Erythroblast (primary cell): ENCODE measurements at regions not wholly inside any gene's neighbourhood (a gene's known extent, or its start where the extent isn't known, plus 50 kb on each side); places are given as distances from the start of the nearest gene placed in this dataset.

ENCODE experiments used
- GATA1 ChIP-seq: IDR thresholded peaks from 2 replicates; pipeline ENCODE4 v1.6.1; 2011; ENCODE audit warnings: low read depth, mild to moderate bottlenecking, control low read depth, low read length, moderate library complexity
- POLR2A ChIP-seq: IDR thresholded peaks from 2 replicates; pipeline ENCODE4 v1.6.1; 2011; ENCODE audit warnings: mild to moderate bottlenecking, low read length

DNA sequence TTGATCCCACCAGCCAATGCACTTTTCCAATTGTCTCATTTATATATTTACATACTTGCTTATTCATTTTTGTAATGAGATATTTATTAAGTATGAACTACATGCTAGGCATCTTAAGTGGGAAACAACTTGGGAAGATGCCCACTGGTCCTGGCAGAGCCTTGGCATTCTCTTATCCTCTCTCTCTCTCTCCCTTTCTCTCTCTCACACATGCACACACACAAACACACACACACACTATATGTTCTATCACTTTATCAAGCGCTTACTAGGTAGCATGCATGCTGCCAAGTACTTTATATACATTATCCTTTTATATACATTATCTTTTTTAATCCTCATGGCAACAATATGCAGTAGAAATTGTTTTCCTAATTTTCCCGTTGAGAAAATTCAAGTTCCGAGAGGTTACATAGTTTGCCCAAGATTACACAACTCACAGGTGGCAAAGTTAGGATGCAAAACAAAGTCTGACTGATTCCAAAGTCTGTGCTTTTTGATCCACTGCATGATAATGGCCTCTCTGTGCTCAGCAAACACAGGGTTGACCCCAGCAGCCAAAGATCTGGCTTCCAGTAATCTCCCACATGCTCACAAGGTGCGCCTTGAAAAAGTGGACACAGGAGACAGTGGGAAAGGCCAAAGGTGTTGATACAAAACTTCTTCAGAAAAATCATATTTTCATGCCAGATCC, 173.1 kb upstream of the KLF3 start:
- TF ChIP-seq POLR2A, result no peak
- no peak for TF ChIP-seq GATA1
